Ovary (tissue), 3 donors: ENCODE measurements at regions not wholly inside any gene's neighbourhood (a gene's known extent, or its start where the extent isn't known, plus 50 kb on each side); places are given as distances from the start of the nearest gene placed in this dataset.

ENCODE experiments used
- CTCF ChIP-seq, 3 donors: fragments of 450-650 bp in 2 of 3; fragments of 200-600 bp in 1 of 3; IDR thresholded peaks; one replicate each; pipeline versions ENCODE4 v1.5.1 to v1.8.0; 2016 to 2022; ENCODE audit warnings: antibody characterized with exemption in 3 of 3, mild to moderate bottlenecking in 1 of 3
- POLR2A ChIP-seq: fragments of 450-650 bp; IDR thresholded peaks from one replicate; pipeline ENCODE4 v1.6.1; 2017; ENCODE audit warnings: antibody characterized with exemption, mild to moderate bottlenecking, moderate library complexity
- donor health status: DM: no; HTN: no; CAD: no.

GRCh38 chr1:199101139-199101538 is 462.3 kb downstream of the PTPRC start:
- TF ChIP-seq CTCF (IDR thresholded peaks at IDR 0.05) (no peak), POLR2A (no peak)
